HL-60 (cell line): ENCODE measurements at regions not wholly inside any gene's neighbourhood (a gene's known extent, or its start where the extent isn't known, plus 50 kb on each side); places are given as distances from the start of the nearest gene placed in this dataset.

Source experiments
- DNase-seq, 2 experiments: peaks; one replicate each; pipeline ENCODE4 v3.0.0-alpha.2; 2010 to 2020; ENCODE audit warnings: low read depth in 1 of 2, low spot score in 1 of 2
- H3K27ac ChIP-seq: fragments of 250-450 bp; sonication (Bioruptor Pico); replicated peaks from 2 replicates; pipeline ENCODE4 v1.5.1; 2020; ENCODE audit warnings: mild to moderate bottlenecking, moderate library complexity
- H3K27me3 ChIP-seq: fragments of 250-450 bp; sonication (Bioruptor Pico); 2 replicates; pipeline ENCODE4 v1.5.1; 2021; ENCODE audit warnings: mild to moderate bottlenecking, moderate library complexity; ENCODE audit not compliant: insufficient read depth, poor library complexity, severe bottlenecking
- H3K4me3 ChIP-seq: replicated peaks from 2 replicates; pipeline ENCODE4 v1.5.1; 2011; ENCODE audit warnings: mild to moderate bottlenecking, control low read depth, low read length; ENCODE audit not compliant: insufficient read depth
- GABPA ChIP-seq: IDR thresholded peaks from 2 replicates; pipeline ENCODE4 v1.6.1; 2012; ENCODE audit warnings: low read depth
- POLR2AphosphoS5 ChIP-seq: IDR thresholded peaks from 2 replicates; pipeline ENCODE4 v1.6.1; 2012; ENCODE audit warnings: low read depth
- REST ChIP-seq: IDR thresholded peaks from 2 replicates; pipeline ENCODE4 v1.6.1; 2012; ENCODE audit warnings: low read depth; ENCODE audit not compliant: insufficient replicate concordance
- SPI1 ChIP-seq: IDR thresholded peaks from 2 replicates; pipeline ENCODE4 v1.6.1; 2012; ENCODE audit warnings: low read depth, mild to moderate bottlenecking, borderline replicate concordance
- TF ChIP-seq, protein P1 (sequence below): IDR thresholded peaks from one replicate; pipeline ENCODE4 v1.5.1; 2011; ENCODE audit warnings: low read length, control low read depth, inconsistent platforms; ENCODE audit not compliant: insufficient read depth

DNA sequence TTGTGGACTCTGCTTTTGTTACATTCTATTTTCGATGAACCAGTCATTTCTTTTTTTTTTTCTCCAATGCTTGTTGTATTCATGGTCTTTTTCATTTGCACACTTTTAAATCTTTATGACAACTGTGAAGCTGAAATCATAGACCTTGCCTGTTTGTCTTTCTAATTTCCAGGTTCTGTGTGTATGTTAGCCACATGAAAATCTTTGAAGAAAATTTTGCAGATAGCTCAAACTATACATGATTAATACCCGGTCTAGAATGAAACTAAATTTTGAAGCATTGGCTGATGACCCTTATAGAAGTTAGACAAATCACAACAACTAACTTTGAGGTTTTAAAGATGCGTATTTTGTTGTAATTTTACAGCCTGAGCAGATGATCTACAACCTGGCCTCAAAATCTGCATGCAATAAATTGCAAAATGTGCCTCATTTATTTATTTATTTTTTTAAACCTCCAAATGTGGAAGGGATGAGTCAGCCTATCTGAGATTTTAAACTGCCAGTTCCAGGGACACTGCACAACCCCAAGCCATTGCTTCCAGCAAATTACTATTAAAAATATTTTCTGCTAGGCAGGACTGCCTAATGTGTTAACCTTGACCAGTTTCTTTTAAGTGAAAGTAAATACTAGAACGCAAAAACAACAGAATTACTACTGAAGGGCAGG lies 96.3 kb upstream of the NAV3 start:
- Histone ChIP-seq H3K27me3 (no peaks in the 10 kb centered on the region), H3K4me3 (no peak overlapping the region), H3K27ac (no peak overlapping the region)
- TF ChIP-seq GABPA (no peak), REST (no peak), POLR2AphosphoS5 (no peak)
- DNase-seq = no peak

DNA sequence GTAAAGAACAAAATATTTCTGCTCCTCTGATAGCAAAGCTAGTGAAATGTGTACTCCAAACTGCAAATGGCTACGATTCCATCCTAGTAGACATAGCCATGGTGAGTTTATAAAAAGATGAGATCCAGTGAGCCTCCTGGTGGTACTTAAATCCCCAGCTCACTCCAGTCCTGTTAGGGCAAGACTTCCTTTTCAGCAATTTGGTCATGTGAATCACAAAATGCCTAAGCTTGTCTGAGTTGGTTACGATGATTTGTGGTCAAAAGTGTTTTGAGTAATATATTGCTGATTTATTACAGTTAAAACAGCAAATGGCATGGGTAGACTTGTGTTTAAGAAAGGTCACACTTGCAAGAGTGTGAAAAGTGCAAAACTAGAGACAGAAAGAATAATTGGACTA lies 102.7 kb upstream of the NAV3 start:
- Histone ChIP-seq H3K4me3 (no peak overlapping the region), H3K27me3 (no peaks in the 10 kb centered on the region), H3K27ac (no peak overlapping the region)
- no peak for DNase-seq
- TF ChIP-seq POLR2AphosphoS5 (no peak), REST (no peak), GABPA (no peak), SPI1 (no peak)
- TF ChIP-seq, protein P1, sequence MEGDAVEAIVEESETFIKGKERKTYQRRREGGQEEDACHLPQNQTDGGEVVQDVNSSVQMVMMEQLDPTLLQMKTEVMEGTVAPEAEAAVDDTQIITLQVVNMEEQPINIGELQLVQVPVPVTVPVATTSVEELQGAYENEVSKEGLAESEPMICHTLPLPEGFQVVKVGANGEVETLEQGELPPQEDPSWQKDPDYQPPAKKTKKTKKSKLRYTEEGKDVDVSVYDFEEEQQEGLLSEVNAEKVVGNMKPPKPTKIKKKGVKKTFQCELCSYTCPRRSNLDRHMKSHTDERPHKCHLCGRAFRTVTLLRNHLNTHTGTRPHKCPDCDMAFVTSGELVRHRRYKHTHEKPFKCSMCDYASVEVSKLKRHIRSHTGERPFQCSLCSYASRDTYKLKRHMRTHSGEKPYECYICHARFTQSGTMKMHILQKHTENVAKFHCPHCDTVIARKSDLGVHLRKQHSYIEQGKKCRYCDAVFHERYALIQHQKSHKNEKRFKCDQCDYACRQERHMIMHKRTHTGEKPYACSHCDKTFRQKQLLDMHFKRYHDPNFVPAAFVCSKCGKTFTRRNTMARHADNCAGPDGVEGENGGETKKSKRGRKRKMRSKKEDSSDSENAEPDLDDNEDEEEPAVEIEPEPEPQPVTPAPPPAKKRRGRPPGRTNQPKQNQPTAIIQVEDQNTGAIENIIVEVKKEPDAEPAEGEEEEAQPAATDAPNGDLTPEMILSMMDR = no peak

DNA sequence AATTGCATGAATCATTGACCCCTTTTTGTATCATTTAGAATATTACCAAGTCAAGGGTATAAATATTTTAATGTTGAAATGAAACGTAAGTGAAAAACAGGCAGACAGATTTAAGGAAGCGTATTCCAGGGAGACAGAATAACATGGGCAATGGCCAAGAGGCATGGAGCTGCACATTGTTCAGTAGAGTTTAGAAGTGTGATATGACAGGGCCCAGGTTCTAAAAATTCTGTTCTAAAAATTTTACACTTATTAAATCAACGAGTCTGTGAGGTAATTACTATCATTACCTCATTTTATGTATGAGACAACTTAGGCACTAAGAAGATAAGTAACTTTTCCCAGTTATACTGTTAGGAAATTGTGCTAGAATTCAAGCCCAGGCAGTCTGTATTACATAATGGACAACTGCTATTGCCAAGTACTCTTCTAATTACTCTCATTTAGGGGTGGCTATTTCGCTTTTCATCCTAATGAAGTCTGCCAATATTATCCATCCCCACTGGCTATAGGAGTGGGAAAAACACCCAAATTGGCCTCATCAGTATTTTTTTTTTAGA lies 103.2 kb upstream of the NAV3 start:
- Histone ChIP-seq H3K4me3 (no peak overlapping the region), H3K27ac (no peak overlapping the region), H3K27me3 (no peaks in the 10 kb centered on the region)
- no peak for DNase-seq
- TF ChIP-seq REST (no peak), SPI1 (no peak), POLR2AphosphoS5 (no peak), GABPA (no peak)
- TF ChIP-seq, protein P1 = no peak
